ENCODE measurements at regions not wholly inside any gene's neighbourhood (a gene's known extent, or its start where the extent isn't known, plus 50 kb on each side); places are given as distances from the start of the nearest gene placed in this dataset.
A peak's percentile ranks its signal among the peaks of the same experiment; 100 is the strongest.

DNA sequence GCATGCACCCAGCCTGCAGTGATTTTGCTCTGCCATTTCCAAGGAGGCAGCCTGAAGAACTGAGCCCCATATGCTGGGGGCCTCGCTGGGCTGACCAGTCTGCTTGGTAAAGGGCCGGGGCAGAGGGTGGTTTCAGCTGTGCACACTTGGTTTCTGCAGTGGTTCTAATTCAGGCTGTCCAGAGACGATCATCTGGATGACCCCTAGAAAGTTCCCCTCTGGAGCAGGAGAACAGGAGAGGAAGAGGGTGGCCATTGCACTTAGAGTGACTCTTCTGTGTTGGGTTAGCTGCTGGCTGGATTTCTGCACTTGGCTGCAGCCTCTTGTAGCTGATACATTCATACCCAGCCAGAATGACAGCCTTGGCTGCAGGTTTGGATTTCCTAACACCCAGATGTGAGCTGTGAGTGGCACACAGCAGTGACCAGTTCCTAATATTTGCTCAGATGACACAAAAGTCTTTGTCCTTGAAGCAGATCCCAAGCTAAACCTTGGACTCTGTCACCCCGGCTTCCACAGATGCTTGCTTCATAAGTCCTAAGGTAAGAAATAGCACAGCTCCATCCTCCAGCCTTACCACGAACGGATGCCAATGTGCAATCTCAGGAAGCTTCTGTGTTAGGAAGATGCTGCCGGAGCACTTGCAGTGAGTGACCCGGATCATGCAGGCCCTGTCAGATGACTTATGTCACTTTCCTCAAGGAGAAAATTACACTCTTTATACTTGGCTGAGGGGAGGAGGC lies 105.6 kb downstream of the HNRNPLL start (continued):
- TF ChIP-seq PATZ1 (CRISPR knock-in tag; IDR thresholded peaks at IDR 0.05) (peak; percentile 55; the same call in 1 of the 2 replicates), ZNF510 (CRISPR knock-in tag; IDR thresholded peaks at IDR 0.05; ENCODE audit: low read depth) (0 out of 2 replicates have a peak, but pooled peaks have one; percentile 18), KDM3A (CRISPR knock-in tag; IDR thresholded peaks at IDR 0.05; ENCODE audit: low read depth) (peak; percentile 85; the same call in 1 of the 2 replicates), TEAD3 (CRISPR knock-in tag; optimal IDR thresholded peaks at IDR 0.05; ENCODE audit: borderline replicate concordance) (peak; percentile 79), ZNF124 (CRISPR knock-in tag; IDR thresholded peaks at IDR 0.05) (no peak), FOXC1 (CRISPR knock-in tag; IDR thresholded peaks at IDR 0.05; ENCODE audit: borderline replicate concordance) (no peak), ZNF33A (CRISPR knock-in tag; IDR thresholded peaks at IDR 0.05; ENCODE audit: borderline replicate concordance) (no peak), ARNT2 (CRISPR knock-in tag; IDR thresholded peaks at IDR 0.05; ENCODE audit: low read depth) (no peak), MATR3 (CRISPR knock-in tag; IDR thresholded peaks at IDR 0.05) (no peak), ARNTL (CRISPR knock-in tag; IDR thresholded peaks at IDR 0.05) (peak; percentile 67; the same call in 1 of the 2 replicates), TOPORS (CRISPR knock-in tag; IDR thresholded peaks at IDR 0.05) (no peak), ZSCAN31 (CRISPR knock-in tag; IDR thresholded peaks at IDR 0.05; ENCODE audit: low read depth) (peak; percentile 75), ZNF549 (CRISPR knock-in tag; IDR thresholded peaks at IDR 0.05) (no peak; the same call in 1 of the 2 replicates), ZNF280B (CRISPR knock-in tag; IDR thresholded peaks at IDR 0.05; ENCODE audit: borderline replicate concordance) (no peak), HOXA3 (CRISPR knock-in tag; IDR thresholded peaks at IDR 0.05) (peak; percentile 77)
- TF ChIP-seq, protein P1, sequence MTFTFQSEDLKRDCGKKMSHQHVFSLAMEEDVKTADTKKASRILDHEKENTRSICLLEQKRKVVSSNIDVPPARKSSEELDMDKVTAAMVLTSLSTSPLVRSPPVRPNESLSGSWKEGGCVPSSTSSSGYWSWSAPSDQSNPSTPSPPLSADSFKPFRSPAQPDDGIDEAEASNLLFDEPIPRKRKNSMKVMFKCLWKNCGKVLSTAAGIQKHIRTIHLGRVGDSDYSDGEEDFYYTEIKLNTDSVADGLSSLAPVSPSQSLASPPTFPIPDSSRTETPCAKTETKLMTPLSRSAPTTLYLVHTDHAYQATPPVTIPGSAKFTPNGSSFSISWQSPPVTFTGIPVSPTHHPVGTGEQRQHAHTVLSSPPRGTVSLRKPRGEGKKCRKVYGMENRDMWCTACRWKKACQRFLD (CRISPR knock-in tag; IDR thresholded peaks at IDR 0.05; ENCODE audit: borderline replicate concordance) = no peak
- TF ChIP-seq, protein P2, sequence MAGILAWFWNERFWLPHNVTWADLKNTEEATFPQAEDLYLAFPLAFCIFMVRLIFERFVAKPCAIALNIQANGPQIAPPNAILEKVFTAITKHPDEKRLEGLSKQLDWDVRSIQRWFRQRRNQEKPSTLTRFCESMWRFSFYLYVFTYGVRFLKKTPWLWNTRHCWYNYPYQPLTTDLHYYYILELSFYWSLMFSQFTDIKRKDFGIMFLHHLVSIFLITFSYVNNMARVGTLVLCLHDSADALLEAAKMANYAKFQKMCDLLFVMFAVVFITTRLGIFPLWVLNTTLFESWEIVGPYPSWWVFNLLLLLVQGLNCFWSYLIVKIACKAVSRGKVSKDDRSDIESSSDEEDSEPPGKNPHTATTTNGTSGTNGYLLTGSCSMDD (CRISPR knock-in tag; IDR thresholded peaks at IDR 0.05) = no peak
- TF ChIP-seq, protein P3, sequence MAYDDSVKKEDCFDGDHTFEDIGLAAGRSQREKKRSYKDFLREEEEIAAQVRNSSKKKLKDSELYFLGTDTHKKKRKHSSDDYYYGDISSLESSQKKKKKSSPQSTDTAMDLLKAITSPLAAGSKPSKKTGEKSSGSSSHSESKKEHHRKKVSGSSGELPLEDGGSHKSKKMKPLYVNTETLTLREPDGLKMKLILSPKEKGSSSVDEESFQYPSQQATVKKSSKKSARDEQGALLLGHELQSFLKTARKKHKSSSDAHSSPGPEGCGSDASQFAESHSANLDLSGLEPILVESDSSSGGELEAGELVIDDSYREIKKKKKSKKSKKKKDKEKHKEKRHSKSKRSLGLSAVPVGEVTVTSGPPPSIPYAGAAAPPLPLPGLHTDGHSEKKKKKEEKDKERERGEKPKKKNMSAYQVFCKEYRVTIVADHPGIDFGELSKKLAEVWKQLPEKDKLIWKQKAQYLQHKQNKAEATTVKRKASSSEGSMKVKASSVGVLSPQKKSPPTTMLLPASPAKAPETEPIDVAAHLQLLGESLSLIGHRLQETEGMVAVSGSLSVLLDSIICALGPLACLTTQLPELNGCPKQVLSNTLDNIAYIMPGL (CRISPR knock-in tag; IDR thresholded peaks at IDR 0.05; ENCODE audit: borderline replicate concordance in 1 of 2, low read depth in 1 of 2) = peak in 1 of 2 experiments; percentile 23; a peak in 2 of 4 replicates
- TF ChIP-seq, protein P4, sequence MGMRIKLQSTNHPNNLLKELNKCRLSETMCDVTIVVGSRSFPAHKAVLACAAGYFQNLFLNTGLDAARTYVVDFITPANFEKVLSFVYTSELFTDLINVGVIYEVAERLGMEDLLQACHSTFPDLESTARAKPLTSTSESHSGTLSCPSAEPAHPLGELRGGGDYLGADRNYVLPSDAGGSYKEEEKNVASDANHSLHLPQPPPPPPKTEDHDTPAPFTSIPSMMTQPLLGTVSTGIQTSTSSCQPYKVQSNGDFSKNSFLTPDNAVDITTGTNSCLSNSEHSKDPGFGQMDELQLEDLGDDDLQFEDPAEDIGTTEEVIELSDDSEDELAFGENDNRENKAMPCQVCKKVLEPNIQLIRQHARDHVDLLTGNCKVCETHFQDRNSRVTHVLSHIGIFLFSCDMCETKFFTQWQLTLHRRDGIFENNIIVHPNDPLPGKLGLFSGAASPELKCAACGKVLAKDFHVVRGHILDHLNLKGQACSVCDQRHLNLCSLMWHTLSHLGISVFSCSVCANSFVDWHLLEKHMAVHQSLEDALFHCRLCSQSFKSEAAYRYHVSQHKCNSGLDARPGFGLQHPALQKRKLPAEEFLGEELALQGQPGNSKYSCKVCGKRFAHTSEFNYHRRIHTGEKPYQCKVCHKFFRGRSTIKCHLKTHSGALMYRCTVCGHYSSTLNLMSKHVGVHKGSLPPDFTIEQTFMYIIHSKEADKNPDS (CRISPR knock-in tag; IDR thresholded peaks at IDR 0.05) = no peak; the same call in 1 of the 2 replicates
